22Rv1 (cell line): ENCODE measurements at regions not wholly inside any gene's neighbourhood (a gene's known extent, or its start where the extent isn't known, plus 50 kb on each side); places are given as distances from the start of the nearest gene placed in this dataset.

Experiments used
- H3K27ac ChIP-seq: fragments of 450-650 bp; 2 replicates; pipeline ENCODE4 v1.5.1; 2017
- ZFX ChIP-seq: fragments of 450-650 bp; IDR thresholded peaks from 2 replicates; pipeline ENCODE4 v1.6.1; 2017; ENCODE audit warnings: antibody characterized with exemption, borderline replicate concordance
- TF ChIP-seq, protein P1 (sequence below): fragments of 450-650 bp; IDR thresholded peaks from 2 replicates; pipeline ENCODE4 v1.5.1; 2017; ENCODE audit warnings: mild to moderate bottlenecking

- TF ChIP-seq, protein P1, sequence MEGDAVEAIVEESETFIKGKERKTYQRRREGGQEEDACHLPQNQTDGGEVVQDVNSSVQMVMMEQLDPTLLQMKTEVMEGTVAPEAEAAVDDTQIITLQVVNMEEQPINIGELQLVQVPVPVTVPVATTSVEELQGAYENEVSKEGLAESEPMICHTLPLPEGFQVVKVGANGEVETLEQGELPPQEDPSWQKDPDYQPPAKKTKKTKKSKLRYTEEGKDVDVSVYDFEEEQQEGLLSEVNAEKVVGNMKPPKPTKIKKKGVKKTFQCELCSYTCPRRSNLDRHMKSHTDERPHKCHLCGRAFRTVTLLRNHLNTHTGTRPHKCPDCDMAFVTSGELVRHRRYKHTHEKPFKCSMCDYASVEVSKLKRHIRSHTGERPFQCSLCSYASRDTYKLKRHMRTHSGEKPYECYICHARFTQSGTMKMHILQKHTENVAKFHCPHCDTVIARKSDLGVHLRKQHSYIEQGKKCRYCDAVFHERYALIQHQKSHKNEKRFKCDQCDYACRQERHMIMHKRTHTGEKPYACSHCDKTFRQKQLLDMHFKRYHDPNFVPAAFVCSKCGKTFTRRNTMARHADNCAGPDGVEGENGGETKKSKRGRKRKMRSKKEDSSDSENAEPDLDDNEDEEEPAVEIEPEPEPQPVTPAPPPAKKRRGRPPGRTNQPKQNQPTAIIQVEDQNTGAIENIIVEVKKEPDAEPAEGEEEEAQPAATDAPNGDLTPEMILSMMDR = no peak
- TF ChIP-seq ZFX = no peak
- no peak overlapping the region for H3K27ac ChIP-seq
Observed at GRCh38 chr6:158920311-158920905, 79.6 kb downstream of the RSPH3 start.

DNA sequence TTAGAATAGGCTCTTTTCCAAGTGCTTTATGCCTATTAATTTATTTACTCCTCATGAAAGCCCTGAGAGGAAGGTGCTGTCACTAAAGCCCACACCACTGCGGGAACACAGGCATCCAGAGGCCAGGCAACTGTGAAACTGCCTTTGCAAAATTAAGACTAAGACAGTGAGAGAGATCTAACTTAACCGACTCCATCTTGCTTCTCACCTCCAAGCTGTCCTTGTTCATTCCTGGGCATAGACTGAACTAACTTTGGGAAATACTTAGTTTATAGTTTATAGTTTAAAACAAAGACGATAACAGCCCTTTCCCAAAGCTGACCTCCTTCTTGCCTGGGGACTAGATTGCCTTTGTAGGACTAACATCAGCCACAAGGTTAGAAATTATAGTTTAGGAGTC, 80.1 kb downstream of the RSPH3 start:
- H3K27ac ChIP-seq = no peak overlapping the region
- TF ChIP-seq ZFX = no peak
- TF ChIP-seq, protein P1 = no peak

DNA sequence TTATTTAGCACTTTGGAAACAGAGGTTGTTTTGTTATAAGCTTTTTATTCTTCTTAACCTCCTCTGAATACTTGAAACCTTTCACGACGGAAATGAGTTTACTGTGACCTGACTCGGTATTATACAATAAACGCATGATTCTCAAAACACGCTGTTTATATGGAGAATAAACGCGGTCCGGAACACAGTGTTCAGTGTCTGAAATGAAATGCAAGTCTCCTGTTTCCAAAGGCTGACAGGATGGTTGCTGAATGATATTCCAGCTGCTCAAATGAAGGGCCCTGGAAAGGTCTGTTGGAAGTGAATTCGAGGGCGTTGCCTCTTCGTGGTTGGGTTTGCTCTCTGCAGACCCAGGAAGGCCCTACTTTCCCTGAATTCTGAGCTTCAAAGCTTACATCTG, 83.4 kb downstream of the RSPH3 start:
- no peak overlapping the region for H3K27ac ChIP-seq
- TF ChIP-seq ZFX = no peak
- TF ChIP-seq, protein P1 = no peak

DNA sequence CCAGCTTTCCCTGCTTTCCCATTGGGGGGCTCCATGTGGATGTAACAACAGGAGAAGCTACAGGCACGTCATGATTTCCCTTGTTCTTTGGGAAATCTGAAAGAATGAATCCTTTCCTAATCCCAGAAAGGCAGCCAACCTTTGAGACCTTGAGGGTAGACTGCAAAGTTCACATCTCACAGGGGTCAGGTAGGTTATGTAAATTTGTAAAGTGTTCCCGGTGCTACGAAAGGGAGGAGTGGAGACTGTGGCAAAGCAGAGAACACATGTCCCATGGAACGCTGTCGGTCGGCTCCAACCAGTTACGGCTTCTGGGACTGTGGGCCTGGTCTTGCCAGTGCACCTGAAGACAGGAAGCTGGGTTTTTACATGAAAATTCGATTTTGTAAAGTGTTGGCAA, 85.1 kb downstream of the RSPH3 start:
- no peak overlapping the region for H3K27ac ChIP-seq
- TF ChIP-seq, protein P1 = no peak
- TF ChIP-seq ZFX = no peak

GRCh38 chr6:158913580-158913979, 86.4 kb downstream of the RSPH3 start:
- no peak for TF ChIP-seq ZFX
- TF ChIP-seq, protein P1 = no peak
- no peak overlapping the region for H3K27ac ChIP-seq

DNA sequence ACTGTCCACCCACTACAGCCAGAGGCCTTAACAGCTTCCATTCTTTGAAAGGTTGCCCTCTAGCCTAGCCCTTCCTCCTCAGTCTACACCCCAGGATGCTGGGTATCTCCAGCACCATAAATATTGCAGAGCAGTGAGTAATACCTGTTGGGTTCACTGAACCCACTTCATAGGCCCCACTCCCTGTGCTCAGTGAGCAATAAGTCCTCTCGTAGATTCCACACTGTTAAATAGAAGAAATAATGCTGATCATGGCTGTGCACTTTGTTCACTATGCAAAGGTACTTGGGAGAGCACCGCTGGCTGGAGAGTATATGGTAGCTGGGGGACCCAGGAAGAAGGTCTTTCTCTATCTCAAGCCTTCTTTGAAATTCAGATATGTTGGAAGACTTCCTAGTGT, 87.3 kb downstream of the RSPH3 start:
- TF ChIP-seq ZFX = no peak
- TF ChIP-seq, protein P1 = no peak
- no peak overlapping the region for H3K27ac ChIP-seq

DNA sequence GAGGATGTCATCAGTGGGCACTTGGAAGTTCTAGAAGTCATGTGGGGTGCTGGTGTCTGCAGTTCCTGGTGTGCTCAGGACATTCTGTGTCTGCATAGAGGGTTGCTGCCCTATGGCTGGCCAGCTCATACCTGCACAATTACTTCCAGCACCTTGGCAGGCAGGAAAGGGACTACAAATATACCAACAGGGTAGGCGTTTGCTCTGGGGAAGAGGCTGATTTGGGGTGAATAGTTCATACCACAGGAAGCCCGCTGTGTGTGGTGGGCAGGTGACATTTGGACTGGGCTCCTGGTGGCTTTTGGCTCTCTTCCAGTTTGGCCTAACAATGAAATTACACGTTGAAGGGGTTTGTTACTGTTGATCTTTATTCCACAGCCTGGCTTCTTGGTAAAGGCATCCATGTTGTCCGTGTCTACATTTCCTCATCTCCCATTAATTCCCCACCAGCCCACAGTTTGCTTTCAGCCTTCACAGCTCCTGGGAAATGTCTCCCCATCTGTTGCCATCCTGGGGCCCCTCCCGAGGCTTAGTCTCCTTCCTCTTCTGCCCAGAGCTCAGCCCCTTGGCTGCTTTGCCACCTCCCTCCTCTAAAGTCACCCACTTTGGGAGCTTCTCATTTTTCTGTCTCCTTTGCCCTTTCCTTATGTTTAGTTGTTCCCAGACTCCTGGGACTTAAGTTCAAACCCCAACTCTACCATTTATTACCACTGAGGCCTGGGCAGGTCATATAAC, 88.1 kb downstream of the RSPH3 start:
- no peak overlapping the region for H3K27ac ChIP-seq
- TF ChIP-seq, protein P1 = no peak
- no peak for TF ChIP-seq ZFX
